HG03108 (cell line): ENCODE measurements at regions not wholly inside any gene's neighbourhood (a gene's known extent, or its start where the extent isn't known, plus 50 kb on each side); places are given as distances from the start of the nearest gene placed in this dataset.

Experiments used
- ATAC-seq: cut with Tn5 transposase; IDR thresholded peaks from one replicate; pipeline ENCODE4 v1.9.1; 2021; ENCODE audit warnings: moderate library complexity; ENCODE audit not compliant: unreplicated experiment

- no peak for ATAC-seq
Measured at GRCh38 chr4:17068891-17069290, 170.4 kb upstream of the LDB2 start.

- ATAC-seq, result no peak
Measured at GRCh38 chr4:17068392-17068791, 169.9 kb upstream of the LDB2 start.

GRCh38 chr4:17066972-17067371 is 168.5 kb upstream of the LDB2 start:
- ATAC-seq, result no peak

GRCh38 chr4:17066236-17066635 is 167.8 kb upstream of the LDB2 start:
- no peak for ATAC-seq

- ATAC-seq, result no peak
Measured at GRCh38 chr4:17065821-17066220, 167.4 kb upstream of the LDB2 start.

GRCh38 chr4:17064959-17065358 is 166.5 kb upstream of the LDB2 start:
- no peak for ATAC-seq

GRCh38 chr4:17063888-17064287 is 165.4 kb upstream of the LDB2 start:
- no peak for ATAC-seq

- ATAC-seq, result no peak
Measured at GRCh38 chr4:17060230-17060629, 161.8 kb upstream of the LDB2 start.

GRCh38 chr4:17058916-17059741 is 160.7 kb upstream of the LDB2 start:
- ATAC-seq, result no peak

- ATAC-seq, result no peak
Measured at GRCh38 chr4:17058536-17058915, 160.1 kb upstream of the LDB2 start.

GRCh38 chr4:17057035-17057434 is 158.6 kb upstream of the LDB2 start:
- no peak for ATAC-seq

- ATAC-seq, result no peak
Measured at GRCh38 chr4:17055788-17056187, 157.3 kb upstream of the LDB2 start.

- no peak for ATAC-seq
Measured at GRCh38 chr4:17045866-17046265, 147.4 kb upstream of the LDB2 start.

GRCh38 chr4:17038510-17039176 is 140.2 kb upstream of the LDB2 start:
- no peak for ATAC-seq

- no peak for ATAC-seq
Measured at GRCh38 chr4:17033768-17034181, 135.3 kb upstream of the LDB2 start.

GRCh38 chr4:17033025-17033767 is 134.8 kb upstream of the LDB2 start:
- no peak for ATAC-seq

GRCh38 chr4:17030543-17030942 is 132.1 kb upstream of the LDB2 start:
- ATAC-seq, result no peak

- ATAC-seq, result no peak
Measured at GRCh38 chr4:17029964-17030363, 131.5 kb upstream of the LDB2 start.

- no peak for ATAC-seq
Measured at GRCh38 chr4:17029432-17029831, 131.0 kb upstream of the LDB2 start.

GRCh38 chr4:17027495-17027894 is 129.1 kb upstream of the LDB2 start:
- no peak for ATAC-seq

GRCh38 chr4:17024425-17024824 is 126.0 kb upstream of the LDB2 start:
- ATAC-seq, result no peak

- no peak for ATAC-seq
Measured at GRCh38 chr4:17020901-17021300, 122.5 kb upstream of the LDB2 start.
